NCI-H345 (cell line): ENCODE measurements at regions not wholly inside any gene's neighbourhood (a gene's known extent, or its start where the extent isn't known, plus 50 kb on each side); places are given as distances from the start of the nearest gene placed in this dataset.
"Not testable (repeated sequence)": the region's sequence is repeated elsewhere in the genome, so short reads cannot be mapped to it uniquely, and the experiment has no call there.

ENCODE experiments used
- DNase-seq: peaks from one replicate; lab custom pipeline; 2025; lab: John Stamatoyannopoulos, UW

DNA sequence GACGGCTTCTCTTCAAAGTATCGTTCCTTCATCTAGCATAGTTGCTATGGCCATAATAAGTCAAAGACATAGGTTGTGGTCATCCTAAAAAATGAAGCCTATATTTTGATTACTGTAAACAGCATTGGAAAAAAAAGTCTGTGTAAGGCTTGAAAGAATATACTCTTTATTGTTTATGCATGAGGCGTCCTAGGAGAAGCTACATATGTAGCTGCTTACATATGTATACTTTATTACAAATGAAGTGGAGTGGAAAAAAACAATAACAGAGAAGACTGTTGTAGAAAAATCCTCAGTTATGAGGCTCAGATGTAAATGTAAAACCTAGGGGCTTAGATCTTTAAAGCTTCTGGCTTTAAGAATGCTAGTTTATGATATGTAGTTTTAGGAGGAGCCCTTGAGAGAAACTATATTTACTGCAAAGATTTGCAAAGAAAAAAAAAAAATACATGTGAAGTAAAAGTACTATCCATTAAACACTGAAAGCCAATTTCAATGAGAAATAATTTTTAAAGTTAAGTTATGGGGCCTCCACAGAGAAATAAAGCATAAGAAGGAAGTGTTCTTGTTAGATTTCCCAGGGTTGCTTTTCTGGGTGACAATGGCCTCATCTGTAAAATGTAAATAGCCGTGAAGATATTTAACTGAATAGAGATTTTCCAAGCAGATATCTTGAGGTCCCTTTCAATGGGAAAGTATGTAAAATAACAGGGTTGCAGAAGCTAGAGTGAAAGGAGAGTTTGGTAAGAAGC, 598.2 kb downstream of the TRIML1 start:
- DNase-seq: no peak

DNA sequence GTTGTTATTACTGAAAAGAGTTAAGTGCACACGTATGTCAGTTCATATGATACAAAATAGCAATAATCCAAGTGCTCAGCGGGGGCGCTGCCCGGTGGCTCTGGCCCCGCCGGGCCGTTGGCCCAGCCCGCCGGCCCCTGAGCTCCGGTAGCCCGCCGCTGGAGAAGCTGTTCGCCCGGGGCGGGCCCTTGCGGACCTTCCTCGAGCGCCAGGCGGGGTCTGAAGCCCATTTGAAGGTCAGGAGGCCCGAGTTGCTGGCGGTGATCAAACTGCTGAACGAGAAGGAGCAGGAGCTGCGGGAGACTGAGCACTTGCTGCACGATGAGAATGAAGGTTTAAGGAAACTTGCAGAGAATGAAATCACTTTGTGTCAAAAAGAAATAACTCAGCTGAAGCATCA, 599.0 kb downstream of the TRIML1 start:
- DNase-seq: not testable (repeated sequence)

DNA sequence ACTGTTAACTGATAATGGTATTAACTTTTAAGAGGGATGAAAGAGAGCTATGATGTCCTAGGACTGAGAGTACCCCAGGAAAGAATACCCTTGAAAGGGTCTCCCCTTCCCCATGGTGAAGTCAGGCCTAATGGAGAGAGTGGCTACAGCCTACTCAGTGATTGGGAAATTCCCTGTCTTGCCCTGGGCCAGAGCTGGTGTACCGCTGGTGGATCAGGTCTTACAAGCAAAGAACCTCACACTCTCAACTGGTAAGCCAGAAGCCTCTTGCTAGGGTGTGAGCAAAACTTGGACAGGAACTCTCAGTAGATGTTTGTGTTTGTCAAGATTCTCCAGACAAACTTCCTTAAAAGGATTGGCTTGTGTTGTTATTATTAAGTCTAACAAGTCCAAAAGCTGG, 600.9 kb downstream of the TRIML1 start:
- DNase-seq: not testable (repeated sequence)

DNA sequence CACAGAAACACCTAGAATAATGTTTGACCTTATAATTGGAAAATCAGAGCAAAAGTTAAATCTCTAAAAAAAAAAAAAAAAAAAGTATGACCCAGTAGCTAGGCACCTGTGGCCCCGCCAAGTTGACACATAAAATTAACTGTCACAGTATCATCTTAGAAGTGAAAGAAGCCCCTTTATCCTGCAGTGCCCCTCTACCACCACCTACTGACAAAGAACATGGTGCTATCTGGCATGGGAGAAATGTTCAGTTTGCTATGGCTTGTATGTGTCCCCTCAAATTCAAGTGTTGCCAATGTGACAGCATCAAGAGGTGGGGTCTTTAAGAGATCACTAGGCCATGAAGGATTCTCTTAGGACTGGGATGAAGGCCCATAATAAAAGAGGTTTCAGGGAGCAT, 601.5 kb downstream of the TRIML1 start:
- DNase-seq: not testable (repeated sequence)

DNA sequence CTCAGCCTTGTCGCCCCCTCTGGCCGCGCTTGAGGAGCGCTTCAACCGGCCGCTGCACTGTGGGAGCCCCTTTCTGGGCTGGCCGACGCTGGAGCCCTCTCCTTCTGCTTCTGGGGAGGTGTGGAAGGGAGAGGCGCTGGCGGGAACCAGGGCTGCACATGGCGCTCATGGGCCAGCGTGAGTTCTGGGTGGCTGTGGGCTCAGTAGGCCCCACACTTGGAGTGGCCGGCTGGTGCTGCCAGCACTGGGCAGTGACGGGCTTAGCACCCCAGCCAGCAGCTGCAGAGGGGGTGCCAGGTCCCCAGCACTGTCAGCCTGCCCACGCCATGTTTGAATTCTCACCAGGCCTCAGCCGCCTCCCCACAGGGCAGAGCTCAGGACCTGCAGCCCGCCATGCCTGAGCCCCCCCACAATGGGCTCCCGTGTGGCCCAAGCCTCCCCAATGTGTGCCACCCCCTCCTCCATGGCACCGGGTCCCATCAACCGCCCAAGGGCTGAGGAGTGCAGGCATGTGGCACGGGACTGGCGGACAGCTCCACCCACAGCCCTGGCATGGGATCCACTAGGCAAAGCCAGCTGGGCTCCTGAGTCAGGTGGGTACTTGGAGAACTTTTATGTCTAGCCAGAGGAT, 615.2 kb downstream of the TRIML1 start:
- no peak for DNase-seq

DNA sequence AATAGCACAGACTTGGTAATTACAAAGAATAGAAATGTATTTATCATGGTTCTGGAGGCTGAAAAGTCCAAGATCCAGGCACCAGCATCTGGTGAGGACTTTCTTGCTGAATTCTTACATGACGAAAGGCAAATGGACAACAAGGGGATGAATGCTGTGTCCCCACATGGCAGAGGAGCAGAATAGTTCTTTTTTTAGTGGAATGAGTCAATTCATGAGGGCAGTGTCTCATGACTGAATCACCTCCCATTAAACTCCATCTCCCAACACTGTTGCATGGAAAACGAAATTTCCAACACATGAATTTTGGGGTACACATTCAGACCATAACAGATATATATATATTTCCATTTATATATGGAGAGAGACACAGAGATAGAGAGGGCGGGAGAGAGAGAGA, 628.3 kb downstream of the TRIML1 start:
- no peak for DNase-seq

DNA sequence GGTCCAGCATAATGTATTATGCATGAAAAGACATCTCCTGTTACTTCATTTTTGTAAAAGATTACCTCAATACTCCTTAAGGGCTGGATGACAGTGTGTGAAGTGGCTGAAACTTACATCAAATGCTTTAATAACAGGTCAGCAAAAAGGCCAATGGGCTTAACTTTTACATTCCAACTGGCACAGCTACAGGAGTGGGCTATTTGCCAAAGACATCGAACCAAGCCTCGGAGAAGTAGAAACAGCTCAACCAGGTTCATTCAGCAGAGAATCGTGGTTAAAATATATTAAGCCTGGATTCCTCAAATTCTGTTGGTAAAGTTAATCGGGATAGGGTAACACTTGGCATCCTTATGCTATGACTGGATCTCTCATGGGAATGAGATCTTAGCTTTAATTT, 639.7 kb downstream of the TRIML1 start:
- DNase-seq: no peak

DNA sequence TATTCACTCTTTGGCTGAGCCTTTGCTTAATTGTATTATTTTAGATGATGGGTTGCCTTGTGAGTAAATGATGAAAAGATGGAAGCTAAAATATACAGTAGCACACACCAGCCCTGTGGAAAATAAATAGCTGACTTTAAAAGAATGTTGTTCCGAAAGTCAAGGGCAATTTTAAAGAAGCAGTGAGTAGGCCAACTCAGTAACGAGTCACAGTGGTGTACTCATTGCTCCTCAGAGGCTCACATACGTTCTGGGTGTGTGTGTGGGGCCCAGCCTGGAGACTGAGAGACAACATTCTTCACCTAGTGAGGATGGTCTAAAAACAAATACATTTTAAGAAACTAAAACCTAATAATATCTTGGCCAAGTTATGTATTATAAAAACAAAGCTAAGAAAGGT, 640.3 kb downstream of the TRIML1 start:
- DNase-seq: no peak

DNA sequence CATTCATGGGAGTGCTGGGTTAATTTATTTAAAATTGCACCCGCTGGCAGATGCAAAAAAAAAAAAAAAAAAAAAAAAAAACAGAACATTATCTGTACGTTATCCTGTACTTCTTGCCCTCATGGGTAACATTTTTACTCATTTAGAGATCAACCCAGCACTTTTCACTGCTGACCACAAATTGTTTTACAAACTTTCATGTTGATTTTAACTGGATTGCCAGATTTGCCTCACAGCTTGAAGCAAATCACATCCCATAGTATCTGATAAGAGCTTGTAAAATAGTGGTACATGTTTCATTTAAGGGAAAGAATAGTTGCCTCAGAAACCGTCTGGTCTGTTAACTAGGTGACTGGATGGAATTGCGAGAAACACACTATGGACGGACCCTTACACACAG, 640.8 kb downstream of the TRIML1 start:
- DNase-seq: no peak

DNA sequence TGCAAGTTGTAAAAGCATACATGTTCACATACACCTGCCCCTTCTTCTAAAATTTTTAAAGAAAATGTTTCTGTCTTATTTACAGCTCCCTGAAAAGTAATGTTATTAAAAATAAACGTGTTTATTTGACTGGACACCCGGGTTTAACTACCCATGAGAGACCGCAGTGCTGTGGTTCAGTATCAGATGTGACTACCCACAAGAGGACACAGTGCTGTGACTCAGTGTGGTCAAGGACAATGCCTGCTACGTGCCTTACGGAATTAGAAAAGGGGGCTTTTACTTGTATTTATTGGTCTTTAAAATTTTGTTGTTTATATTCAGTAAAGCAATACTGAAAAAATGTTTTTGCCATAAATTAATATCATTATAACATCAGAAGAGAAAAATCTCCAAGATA, 641.4 kb downstream of the TRIML1 start:
- no peak for DNase-seq

DNA sequence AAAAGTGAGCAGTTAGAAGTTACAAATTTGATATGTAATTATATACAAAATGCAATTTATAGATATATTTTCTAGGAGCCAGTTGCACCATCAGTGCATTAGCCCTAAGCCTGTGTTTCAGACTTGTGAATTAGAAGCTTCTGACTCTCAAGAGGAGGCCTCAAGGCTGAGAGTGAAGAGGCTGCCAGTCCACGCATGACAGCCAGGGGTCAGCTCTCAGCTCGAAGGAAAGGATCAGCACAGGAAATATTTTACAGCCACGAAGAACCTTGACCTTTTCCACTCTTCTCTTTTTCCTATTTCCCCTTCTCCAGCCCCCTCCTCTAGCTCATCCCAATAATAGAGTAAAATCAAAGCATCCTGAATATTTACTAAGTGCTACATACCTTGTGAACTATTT, 642.4 kb downstream of the TRIML1 start:
- DNase-seq: no peak

DNA sequence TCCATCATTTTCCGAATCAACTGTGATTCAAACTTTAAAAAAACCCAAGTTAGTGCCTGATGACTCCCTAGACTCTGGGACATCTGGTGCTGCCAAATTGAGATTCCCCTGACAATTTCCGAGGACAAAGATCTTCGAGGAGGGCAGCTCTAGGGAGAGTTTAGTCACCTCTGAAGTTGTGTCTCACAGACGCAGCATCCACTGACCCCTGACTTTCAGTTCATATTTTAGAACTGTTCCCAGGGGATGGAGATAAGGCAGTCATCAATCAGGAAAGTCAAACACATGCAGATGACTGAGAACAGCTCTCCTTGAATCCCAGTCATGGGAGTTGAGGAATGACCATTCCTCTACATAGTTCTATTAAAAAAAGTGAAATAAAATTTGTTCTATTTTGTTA, 643.9 kb downstream of the TRIML1 start:
- DNase-seq: no peak

DNA sequence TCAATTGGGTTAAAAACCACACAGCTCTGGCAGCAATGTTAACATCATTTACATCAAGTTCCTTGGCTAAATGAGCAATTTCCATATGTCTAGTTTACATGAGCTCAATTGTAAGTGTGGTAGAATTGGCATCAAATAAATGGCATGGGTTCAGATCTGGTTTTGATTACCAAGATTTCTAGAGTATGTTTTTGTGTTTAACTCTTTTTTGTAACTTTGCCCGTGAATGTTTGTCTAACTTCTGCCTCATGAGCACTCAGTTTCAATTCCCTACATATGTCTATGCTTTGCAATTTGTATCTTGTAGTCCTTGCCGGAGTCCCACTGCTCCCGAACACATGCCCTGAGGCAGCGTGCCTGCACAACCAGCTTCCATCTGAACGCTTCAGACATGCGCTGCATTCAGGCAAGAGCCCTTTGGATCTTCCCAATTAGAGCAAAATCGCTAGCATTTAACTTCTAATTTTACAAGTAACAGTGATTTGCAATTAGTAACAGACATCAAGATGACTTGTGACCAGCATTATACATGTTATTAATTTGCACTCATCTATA, 644.4 kb downstream of the TRIML1 start:
- DNase-seq: no peak

DNA sequence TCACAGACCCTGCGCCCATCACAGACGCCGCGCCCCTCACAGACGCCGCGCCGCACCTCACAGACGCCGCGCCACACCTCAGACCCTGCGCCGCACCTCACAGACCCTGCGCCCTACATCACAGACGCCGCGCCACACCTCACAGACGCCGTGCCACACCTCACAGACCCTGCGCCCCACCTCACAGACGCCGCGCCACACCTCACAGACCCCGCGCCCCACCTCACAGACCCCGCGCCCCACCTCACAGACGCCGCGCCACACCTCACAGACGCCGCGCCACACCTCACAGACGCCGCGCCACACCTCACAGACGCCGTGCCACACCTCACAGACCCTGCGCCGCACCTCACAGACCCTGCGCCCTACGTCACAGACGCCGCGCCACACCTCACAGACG, 657.4 kb downstream of the TRIML1 start:
- not testable (repeated sequence) for DNase-seq

DNA sequence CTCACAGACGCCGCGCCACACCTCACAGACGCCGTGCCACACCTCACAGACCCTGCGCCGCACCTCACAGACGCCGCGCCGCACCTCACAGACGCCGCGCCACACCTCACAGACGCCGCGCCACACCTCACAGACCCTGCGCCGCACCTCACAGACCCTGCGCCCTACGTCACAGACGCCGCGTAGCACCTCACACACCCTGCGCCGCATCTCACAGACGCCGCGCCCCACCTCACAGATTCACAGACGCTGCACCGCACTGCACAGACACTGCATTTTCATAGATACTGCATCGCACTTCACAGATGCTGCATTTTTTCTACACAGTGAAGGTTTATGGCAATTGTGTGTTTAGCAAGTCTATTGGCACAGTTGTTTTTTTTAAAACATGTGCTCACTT, 657.8 kb downstream of the TRIML1 start:
- not testable (repeated sequence) for DNase-seq

DNA sequence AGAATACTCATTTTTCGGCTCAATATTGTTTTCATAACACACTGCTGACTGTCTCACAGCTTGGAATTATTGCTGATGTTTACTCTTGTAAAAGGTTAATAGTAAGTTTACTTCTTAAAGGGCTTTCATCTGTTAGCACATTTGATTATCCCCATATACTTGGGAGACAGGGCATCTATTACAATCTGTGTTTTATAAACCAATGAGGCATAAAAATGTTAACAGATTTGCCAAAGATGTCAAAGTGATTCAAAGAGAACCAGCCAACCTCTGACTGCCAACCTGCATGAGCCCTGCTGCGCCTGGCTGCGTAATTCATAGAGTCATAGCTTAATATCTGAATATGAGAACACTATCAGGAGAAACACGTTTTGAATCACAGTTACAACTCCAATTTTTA, 665.6 kb downstream of the TRIML1 start:
- no peak for DNase-seq

DNA sequence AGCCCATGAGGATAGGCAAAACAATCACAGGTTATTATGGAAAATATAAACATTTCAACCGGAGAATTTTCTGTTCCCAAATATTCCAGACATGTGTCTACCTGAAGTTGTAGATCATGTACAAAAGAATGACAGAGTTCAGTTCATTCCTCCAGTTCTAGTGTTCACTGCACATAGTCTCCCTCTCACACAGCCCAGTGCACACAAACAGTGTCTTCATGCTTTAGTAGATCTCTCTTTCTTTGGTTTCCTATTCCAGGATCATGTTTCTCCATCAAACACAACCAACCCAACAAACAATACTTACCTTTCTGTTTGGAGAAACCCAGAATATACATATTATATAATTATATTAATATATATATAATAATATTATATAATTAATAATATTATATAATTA, 671.9 kb downstream of the TRIML1 start:
- DNase-seq: no peak

DNA sequence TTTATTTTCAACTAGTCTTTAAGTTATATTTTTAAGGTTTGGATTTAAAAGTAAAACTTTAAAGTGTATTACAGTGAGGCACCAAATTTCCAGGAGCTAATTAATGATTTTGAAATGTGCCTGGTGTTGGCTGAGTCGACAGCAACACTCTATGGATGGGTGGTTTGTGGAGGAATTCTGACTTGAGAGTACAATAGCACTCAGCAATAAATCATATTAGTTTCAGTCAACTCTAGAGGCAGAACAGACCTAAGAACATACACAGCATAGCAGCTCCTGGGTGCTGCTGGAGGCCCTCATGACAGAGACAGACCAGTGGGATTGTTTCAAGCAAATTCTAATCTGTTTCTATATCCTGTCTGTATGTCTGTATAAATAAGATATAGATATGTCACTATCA, 673.4 kb downstream of the TRIML1 start:
- no peak for DNase-seq

DNA sequence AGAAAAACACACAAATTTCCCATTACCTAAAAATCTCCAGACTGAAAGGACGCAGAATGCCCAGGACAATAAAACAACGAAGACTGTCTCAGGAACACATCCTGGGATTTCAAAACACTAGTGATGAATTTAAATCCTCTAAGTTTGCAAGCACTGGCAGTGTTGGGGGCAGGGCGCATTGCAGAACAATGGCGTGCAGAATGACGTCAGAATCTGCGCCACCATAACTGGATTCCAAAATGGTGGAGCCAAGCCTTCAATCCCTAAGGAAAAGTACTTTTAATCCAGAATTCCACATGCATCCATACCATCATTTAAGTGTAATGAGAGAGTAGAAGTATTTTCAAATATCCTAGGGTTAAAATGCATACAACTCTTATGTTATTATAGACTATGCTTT, 679.1 kb downstream of the TRIML1 start:
- DNase-seq: no peak

DNA sequence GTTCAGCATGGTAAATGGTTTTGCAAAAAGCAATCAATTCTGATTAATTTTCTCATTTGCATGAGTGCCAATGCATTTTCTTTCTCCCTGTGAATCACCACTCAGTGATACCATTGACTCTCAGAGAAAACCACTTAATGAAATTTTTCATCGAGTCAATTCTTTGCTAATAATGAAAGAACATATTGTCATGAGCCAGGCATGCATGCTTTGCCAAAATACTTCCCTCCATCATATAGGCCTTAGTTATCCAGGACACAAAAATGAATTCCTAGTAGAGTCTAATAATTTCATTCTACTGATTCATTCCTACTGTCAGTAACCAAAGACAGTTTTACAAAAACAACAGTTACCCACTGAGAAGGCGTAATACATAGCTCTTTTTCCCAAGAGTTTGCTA, 680.0 kb downstream of the TRIML1 start:
- no peak for DNase-seq

DNA sequence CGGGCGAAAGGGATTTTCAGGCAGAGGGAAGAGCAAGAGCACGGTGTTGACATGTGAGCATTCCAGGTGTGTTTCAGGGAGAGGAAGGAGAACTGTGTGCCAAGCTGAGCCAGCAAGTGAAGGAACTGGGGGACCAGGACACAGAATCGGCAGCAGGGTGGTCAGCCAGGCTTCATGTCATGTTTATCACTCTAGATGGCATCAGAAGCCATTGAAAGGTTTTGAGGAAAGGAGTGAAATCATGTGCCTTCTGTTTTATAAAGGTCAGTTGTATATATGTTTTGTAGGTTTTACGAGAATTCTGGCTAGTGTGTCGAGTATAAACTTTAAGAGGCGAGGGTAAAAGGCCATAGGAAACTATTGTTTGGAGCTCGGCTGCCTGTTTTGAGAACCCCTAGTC, 682.3 kb downstream of the TRIML1 start:
- DNase-seq: no peak

DNA sequence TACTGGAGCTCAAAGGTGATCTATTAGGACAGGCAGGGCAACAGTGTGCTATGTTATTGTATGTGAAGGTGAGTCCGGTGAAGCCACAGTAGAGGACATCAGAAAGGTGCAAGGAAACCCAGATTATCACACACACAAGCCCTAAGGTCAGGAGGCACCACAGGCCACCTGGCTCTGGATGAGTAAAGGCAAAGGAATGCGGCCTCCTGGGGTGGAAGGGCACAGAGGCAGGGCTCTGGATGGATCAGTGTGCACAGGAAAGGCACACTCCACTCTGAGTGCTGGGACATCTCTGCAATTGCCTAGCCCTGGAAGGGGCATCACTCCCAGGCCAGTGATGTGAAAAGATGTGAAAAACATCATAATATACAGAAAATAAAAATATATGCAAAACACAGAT, 683.5 kb downstream of the TRIML1 start:
- DNase-seq: no peak

DNA sequence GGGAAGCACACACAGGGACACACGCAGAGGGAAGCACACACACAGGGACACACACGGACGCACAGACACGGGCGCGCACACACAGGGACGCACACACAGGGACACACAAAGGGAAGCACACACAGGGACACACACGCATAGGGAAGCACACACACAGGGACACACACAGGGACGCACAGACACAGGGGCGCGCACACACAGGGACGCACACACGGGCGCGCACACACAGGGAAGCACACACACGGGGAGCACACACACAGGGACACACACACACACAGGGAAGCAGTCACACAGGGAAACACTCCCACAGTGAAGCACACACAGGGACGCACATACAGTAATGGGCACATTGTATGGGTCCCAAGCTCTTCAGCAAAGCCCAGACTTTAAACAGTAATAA, 685.3 kb downstream of the TRIML1 start:
- no peak for DNase-seq

DNA sequence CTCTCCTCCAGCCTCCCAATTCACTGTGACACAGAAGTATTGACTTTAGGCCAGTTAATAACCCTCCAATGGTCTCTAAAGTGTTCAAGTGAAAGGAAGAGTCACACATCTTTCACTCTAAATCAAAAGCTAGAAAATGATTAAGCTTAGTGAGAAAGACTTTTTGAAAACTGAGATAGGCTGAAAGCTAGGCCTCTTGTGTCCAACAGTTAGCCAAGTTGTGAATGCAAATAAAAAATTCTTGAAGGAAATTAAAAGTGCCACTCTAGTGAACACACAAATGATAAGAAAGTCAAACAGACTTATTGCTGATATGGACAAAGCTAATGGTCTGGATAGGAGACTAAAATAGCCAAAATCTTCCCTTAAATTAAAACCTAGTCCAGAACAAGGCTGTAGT, 687.2 kb downstream of the TRIML1 start:
- no peak for DNase-seq
